BE2C (cell line): ENCODE measurements at regions not wholly inside any gene's neighbourhood (a gene's known extent, or its start where the extent isn't known, plus 50 kb on each side); places are given as distances from the start of the nearest gene placed in this dataset.

ENCODE experiments used
- DNase-seq: peaks from one replicate; pipeline ENCODE4 v3.0.0-alpha.2; 2020
- H3K27me3 ChIP-seq: fragments of 250-450 bp; sonication (Bioruptor Pico); 2 replicates; pipeline ENCODE4 v1.5.1; 2020; ENCODE audit warnings: mild to moderate bottlenecking
- H3K36me3 ChIP-seq: fragments of 250-450 bp; sonication (Bioruptor Pico); 2 replicates; pipeline ENCODE4 v1.5.1; 2020; ENCODE audit warnings: mild to moderate bottlenecking
- H3K4me1 ChIP-seq: fragments of 250-450 bp; sonication (Bioruptor Pico); 2 replicates; pipeline ENCODE4 v1.5.1; 2020
- H3K4me3 ChIP-seq: 2 replicates; pipeline ENCODE4 v1.5.1; 2011; ENCODE audit warnings: low read depth, low read length
- H3K9me3 ChIP-seq: fragments of 250-450 bp; sonication (Bioruptor Pico); 2 replicates; pipeline ENCODE4 v1.5.1; 2020
- CTCF ChIP-seq: IDR thresholded peaks from 2 replicates; pipeline ENCODE4 v1.5.1; 2012; ENCODE audit warnings: mild to moderate bottlenecking, low read depth, low read length

- H3K36me3 ChIP-seq = no peaks in the 10 kb centered on the region
- DNase-seq = no peak
- H3K4me1 ChIP-seq = no peaks in the 10 kb centered on the region
- no peak overlapping the region for H3K4me3 ChIP-seq
- H3K9me3 ChIP-seq = no peaks in the 10 kb centered on the region
- H3K27me3 ChIP-seq = no peaks in the 10 kb centered on the region
- no peak for TF ChIP-seq CTCF
Observed at GRCh38 chr15:29456255-29456654, 186.6 kb upstream of the NSMCE3 start.

GRCh38 chr15:29455530-29455929 is 185.9 kb upstream of the NSMCE3 start:
- Histone ChIP-seq H3K36me3 (no peaks in the 10 kb centered on the region), H3K4me3 (no peak overlapping the region), H3K27me3 (no peaks in the 10 kb centered on the region), H3K4me1 (no peaks in the 10 kb centered on the region), H3K9me3 (no peaks in the 10 kb centered on the region)
- no peak for DNase-seq
- no peak for TF ChIP-seq CTCF

- no peak for TF ChIP-seq CTCF
- H3K4me1 ChIP-seq = no peaks in the 10 kb centered on the region
- no peak overlapping the region for H3K4me3 ChIP-seq
- no peak for DNase-seq
- H3K9me3 ChIP-seq = no peaks in the 10 kb centered on the region
- H3K27me3 ChIP-seq = no peaks in the 10 kb centered on the region
- H3K36me3 ChIP-seq = no peaks in the 10 kb centered on the region
Observed at GRCh38 chr15:29455055-29455454, 185.4 kb upstream of the NSMCE3 start.

- H3K4me1 ChIP-seq = no peaks in the 10 kb centered on the region
- no peaks in the 10 kb centered on the region for H3K27me3 ChIP-seq
- no peak for TF ChIP-seq CTCF
- no peaks in the 10 kb centered on the region for H3K9me3 ChIP-seq
- DNase-seq = no peak
- H3K36me3 ChIP-seq = no peaks in the 10 kb centered on the region
- H3K4me3 ChIP-seq = no peak overlapping the region
Observed at GRCh38 chr15:29454506-29454905, 184.9 kb upstream of the NSMCE3 start.

- no peaks in the 10 kb centered on the region for H3K27me3 ChIP-seq
Observed at GRCh38 chr15:29452881-29453731, 183.5 kb upstream of the NSMCE3 start.

More at GRCh38 chr15:29452881-29453731, 183.5 kb upstream of the NSMCE3 start:
- H3K4me3 ChIP-seq = no peak overlapping the region
- no peak for DNase-seq
- TF ChIP-seq CTCF = no peak
- H3K4me1 ChIP-seq = no peaks in the 10 kb centered on the region
- no peaks in the 10 kb centered on the region for H3K9me3 ChIP-seq
- no peaks in the 10 kb centered on the region for H3K36me3 ChIP-seq
